Activated naive CD4-positive, alpha-beta T cell (primary cell): ENCODE measurements at regions not wholly inside any gene's neighbourhood (a gene's known extent, or its start where the extent isn't known, plus 50 kb on each side); places are given as distances from the start of the nearest gene placed in this dataset.

Experiments
- DNase-seq, 4 experiments: peaks; one replicate each; lab custom pipeline; 2025; lab: John Stamatoyannopoulos, UW

- no peak for DNase-seq
Observed at GRCh38 chr1:244347942-244348341, 103.8 kb downstream of the ADSS2 start.

GRCh38 chr1:244349103-244349531 is 102.6 kb downstream of the ADSS2 start:
- no peak for DNase-seq

DNA sequence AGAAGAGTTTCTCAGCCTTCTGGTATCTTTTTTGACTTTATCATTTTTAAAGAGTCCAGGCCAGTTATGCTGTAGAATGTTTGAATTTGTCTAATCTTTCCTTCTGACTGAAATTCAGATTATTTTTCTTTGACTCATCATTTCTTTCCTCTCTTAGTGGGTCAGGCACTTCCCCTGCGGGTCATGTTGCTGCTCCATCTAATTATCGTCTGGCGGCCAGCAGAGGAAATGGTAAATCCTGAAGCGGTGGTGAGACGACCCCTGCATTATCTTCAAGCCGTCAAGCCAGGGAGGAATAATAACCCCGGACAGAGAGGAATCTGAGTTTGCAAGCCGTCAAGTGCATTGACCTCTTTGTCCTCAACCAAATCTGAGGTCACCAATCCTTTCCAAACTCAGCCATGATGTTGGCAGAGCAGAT is 102.1 kb downstream of the ADSS2 start:
- no peak for DNase-seq

DNA sequence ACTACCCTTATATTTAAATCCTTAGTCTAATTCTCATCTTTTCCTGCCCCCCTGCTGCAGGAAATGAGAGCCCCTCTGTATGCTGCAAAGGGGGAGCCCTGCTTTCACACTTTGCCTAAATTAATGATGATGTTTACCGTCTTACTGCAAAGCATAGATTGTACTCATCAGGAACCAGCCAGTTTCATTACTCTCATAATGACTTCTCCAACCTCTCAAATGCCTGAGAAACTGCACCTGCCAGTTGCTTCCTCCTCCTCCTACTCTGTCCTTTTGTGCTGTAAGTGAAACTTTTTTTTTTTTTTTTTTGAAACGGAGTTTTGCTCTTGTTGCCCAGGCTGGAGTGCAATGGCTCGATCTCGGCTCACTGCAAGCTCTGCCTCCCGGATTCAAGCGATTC is 101.7 kb downstream of the ADSS2 start:
- DNase-seq: no peak

DNA sequence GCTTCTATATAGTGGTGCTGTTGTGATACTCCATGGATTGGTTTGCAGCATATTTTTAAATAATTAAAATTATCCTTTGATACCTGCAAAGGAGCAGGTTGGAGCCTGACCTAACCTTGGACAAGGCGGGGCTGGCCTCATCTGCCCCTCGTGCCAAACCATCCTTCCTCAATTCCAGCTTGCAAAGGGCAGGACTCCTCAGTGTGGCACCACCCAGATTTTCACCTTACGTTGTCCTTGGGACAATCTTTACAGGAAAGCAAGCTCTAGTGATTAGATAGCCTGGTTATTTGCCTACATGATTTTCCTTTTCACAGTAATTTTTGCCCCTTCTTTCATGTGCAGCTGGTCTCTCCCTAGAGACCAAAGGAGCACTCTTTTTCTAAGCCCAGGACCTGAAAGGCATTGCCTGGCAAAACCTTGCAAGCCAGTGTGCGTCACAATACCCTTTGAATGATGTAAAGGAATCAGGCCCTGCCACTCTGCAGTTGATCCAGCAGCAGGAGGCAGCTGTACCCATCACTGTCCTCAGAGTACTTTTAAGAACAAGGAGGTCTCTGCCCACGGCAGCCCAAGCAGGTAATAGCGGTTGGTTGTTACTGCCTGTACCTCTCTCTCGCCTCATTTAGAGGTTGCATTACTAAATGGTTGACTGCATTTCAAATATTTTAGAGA is 99.4 kb downstream of the ADSS2 start:
- no peak for DNase-seq

DNA sequence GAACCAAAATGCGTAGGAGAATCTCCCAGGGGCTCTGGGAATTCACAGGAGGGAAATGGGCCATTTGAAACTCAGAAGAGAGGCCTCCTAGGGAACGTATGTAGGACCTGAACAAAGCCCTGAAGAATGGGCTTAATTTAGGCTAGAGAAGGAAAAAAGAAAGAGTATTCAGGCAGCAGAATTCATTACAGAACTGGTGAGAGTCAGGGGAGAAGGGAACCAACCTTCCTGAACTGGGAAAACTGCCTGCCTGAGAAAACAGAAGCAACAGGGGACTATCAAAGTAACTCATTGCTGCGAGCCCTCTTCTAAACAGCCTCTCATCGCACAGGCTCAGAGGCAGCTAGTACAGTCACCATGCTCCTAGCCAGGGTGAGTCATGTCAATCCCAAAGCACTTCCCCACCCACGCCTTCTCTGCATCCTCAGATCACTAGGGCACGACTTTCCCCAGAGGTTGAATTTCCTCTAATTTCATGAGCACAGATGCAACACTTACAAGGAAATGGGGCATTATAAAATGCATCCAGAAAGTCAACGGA is 98.1 kb downstream of the ADSS2 start:
- DNase-seq: no peak

DNA sequence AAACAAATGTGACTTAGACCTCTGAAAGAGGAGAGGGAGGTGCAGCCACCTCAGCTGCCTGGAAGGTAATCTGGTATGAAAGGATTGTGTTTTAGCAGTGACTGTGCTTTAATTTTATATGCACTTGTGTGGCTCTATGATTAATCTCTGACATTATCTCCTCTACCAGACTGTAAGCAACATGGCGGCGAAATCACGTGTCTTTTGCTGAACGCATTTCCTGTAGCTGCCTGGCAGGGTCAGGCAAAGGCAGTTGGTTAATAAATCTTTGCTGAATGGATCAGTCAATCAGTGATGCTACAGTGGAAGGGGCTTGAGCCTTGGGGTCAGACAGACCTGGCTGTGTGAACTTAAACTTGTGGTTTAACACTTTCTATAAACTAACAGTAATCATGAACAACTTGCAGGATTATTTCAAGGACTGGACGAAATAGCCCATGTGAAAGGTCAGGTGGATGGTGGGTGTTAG is 96.9 kb downstream of the ADSS2 start:
- no peak for DNase-seq

DNA sequence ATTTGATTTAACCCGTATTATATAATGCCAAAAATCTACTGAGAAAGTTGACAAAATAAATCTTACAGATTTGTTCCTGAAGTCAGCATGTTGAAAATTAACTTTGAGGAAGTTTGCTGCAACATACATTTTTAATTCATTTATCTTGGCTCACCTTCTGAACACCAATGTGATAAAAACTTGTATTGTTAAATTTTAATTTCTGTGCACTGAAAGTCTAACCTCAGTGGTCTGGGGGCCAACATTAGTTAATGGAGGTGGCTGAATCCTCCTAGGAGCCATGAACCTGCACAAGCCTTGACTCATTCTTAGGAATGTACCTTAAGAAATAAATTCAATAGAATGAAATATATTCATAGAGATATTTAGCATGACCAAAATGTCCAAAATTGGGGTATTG is 95.3 kb downstream of the ADSS2 start:
- no peak for DNase-seq
